ENCODE measurements at regions not wholly inside any gene's neighbourhood (a gene's known extent, or its start where the extent isn't known, plus 50 kb on each side); places are given as distances from the start of the nearest gene placed in this dataset.

DNA sequence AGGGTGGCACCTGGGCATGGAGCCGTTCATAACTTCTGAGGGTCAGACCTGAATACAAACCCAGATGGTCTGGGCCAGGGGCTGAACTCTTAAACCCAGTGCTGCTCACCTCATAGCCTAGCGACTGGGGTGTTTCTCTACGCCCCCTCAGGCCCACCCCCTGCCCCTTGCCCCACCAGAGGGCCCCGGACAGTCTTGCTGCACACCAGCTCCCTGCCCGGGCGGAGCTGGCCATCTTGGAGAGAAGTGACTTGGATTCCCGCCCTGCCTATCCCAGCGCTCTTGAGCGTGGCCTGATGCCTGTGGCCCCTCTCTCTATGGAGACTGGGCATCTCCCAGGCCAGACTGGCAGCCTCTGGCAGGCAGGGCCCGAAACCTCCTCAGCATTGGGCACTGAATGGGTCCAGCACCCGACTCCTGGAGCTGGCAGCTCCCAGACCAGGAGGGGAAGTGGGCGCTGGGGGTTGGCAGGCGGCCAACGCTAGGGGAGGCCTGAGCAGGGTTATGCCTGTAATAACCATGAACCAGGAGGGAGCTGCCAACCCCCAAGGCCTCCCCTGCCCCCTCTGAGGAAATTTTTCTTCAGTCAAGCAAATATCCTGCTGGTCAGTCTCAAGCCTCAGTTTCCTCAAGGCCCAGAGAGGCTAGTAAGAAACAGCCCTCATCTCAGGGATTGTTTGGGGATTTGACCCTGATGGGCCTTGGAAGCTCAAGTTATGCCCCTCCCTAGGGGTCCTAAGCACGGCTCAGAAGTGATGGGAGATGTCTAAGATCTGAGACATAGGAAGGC lies 169.5 kb downstream of the VEGFA start:
- DNase-seq (no peak), ATAC-seq (ENCODE audit: low read depth) (no peak)
- Histone ChIP-seq H3K4me1 (ENCODE audit: control insufficient read depth in 2 of 2, insufficient read depth in 2 of 2, low read length in 2 of 2) (no peaks in the 10 kb centered on the region), H3K9ac (ENCODE audit: low read length) (no peak overlapping the region), H3K27ac (ENCODE audit: low read length in 2 of 2) (no peak overlapping the region), H3K36me3 (replicated peaks in 1 of 2; ENCODE audit: control extremely low read depth in 1 of 2, control insufficient read depth in 1 of 2, extremely low read depth in 1 of 2, insufficient read depth in 2 of 2, low read length in 1 of 2) (no peaks in the 10 kb centered on the region), H4K20me1 (ENCODE audit: control insufficient read depth, insufficient read depth, low read length, poor library complexity, severe bottlenecking) (no peaks in the 10 kb centered on the region), H3K9me3 (ENCODE audit: control extremely low read depth in 1 of 3, control insufficient read depth in 2 of 3, insufficient read depth in 1 of 3, low read length in 2 of 3) (peaks cover 0 to 11% (median 0%) of the 10 kb centered on the region in 3 donors), H3K4me3 (ENCODE audit: control extremely low read depth in 1 of 5, extremely low read depth in 1 of 5, insufficient read depth in 1 of 5, low read depth in 2 of 5, low read length in 4 of 5) (no peak overlapping the region), H2AFZ (ENCODE audit: insufficient read depth, low read depth, low read length, poor library complexity, severe bottlenecking) (no peak overlapping the region), H3K79me2 (ENCODE audit: control insufficient read depth, insufficient read depth, low read length) (no peaks in the 10 kb centered on the region), H3K27me3 (replicated peaks in 1 of 4; ENCODE audit: control extremely low read depth in 1 of 4, control insufficient read depth in 3 of 4, insufficient read depth in 4 of 4, low read length in 3 of 4) (no peaks in the 10 kb centered on the region), H3K4me2 (replicated peaks; ENCODE audit: low read depth, low read length, poor library complexity, severe bottlenecking) (no peak overlapping the region)
- H3K27ac Mint-ChIP-seq = no peak overlapping the region
- no peak overlapping the region for H3K4me3 Mint-ChIP-seq
- intact Hi-C loops (cut with micrococcal nuclease) = no loop called here
- 83% methylated on average over 11 of the region's 15 CpGs for WGBS (ENCODE audit: insufficient coverage)
- H3K27me3 Mint-ChIP-seq = peaks cover 4% of the 10 kb centered on the region
- no peaks in the 10 kb centered on the region for H3K4me1 Mint-ChIP-seq
- TF ChIP-seq, protein P1, sequence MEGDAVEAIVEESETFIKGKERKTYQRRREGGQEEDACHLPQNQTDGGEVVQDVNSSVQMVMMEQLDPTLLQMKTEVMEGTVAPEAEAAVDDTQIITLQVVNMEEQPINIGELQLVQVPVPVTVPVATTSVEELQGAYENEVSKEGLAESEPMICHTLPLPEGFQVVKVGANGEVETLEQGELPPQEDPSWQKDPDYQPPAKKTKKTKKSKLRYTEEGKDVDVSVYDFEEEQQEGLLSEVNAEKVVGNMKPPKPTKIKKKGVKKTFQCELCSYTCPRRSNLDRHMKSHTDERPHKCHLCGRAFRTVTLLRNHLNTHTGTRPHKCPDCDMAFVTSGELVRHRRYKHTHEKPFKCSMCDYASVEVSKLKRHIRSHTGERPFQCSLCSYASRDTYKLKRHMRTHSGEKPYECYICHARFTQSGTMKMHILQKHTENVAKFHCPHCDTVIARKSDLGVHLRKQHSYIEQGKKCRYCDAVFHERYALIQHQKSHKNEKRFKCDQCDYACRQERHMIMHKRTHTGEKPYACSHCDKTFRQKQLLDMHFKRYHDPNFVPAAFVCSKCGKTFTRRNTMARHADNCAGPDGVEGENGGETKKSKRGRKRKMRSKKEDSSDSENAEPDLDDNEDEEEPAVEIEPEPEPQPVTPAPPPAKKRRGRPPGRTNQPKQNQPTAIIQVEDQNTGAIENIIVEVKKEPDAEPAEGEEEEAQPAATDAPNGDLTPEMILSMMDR (IDR thresholded peaks at IDR 0.05) = no peak
- TF ChIP-seq EZH2 (IDR thresholded peaks at IDR 0.05; ENCODE audit: borderline replicate concordance, insufficient read depth, low read depth, low read length, poor library complexity, severe bottlenecking) = no peak
- ChIA-PET CTCF (no interaction called here), POLR2A (no interaction called here)
- H3K9me3 Mint-ChIP-seq (ENCODE audit: insufficient read depth) = peaks cover 3% of the 10 kb centered on the region

Data from B cell (primary cell).